Stimulated activated CD4-positive, alpha-beta T cell treated with anti-CD3 and anti-CD28 coated beads, Interleukin-4, amount 100 ng/mL, for 48 hours (primary cell): ENCODE measurements at regions not wholly inside any gene's neighbourhood (a gene's known extent, or its start where the extent isn't known, plus 50 kb on each side); places are given as distances from the start of the nearest gene placed in this dataset.
"Not testable (repeated sequence)": the region's sequence is repeated elsewhere in the genome, so short reads cannot be mapped to it uniquely, and the experiment has no call there.

ENCODE experiments used
- DNase-seq, 2 donors: peaks; one replicate each; pipeline ENCODE4 v3.0.0-alpha.2; 2020; ENCODE audit warnings: low read depth in 2 of 2

DNA sequence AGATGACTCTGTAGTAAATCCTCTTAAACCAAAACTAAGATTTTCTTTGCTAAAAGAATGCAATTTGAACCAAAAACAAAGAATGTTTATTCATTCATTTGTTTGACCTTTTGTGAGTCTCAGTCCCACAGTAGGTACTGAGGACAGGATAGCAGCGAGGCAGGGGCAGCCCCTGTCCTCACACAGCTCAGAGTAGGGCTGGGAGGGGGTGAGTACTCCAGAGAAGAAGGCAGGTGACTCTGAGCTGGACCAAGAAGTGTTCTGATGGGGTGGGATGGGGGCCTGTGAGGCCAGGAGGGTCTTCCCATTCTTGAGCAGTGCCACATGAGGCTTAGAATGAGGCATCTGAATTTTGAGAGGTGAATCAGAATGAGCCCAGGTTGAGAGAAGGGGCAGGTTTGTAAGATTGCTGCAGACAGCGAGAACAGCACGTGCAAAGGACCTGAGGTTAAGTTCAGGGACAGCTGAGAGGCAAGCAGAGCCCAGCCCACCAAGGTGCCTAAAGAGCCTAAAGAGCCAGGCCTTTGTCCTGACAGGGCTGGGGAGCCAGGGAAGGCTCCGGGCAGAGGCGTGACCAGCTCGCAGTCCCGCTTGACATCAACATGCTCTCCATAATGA lies 56.9 kb upstream of the CHST15 start:
- DNase-seq = no peak

DNA sequence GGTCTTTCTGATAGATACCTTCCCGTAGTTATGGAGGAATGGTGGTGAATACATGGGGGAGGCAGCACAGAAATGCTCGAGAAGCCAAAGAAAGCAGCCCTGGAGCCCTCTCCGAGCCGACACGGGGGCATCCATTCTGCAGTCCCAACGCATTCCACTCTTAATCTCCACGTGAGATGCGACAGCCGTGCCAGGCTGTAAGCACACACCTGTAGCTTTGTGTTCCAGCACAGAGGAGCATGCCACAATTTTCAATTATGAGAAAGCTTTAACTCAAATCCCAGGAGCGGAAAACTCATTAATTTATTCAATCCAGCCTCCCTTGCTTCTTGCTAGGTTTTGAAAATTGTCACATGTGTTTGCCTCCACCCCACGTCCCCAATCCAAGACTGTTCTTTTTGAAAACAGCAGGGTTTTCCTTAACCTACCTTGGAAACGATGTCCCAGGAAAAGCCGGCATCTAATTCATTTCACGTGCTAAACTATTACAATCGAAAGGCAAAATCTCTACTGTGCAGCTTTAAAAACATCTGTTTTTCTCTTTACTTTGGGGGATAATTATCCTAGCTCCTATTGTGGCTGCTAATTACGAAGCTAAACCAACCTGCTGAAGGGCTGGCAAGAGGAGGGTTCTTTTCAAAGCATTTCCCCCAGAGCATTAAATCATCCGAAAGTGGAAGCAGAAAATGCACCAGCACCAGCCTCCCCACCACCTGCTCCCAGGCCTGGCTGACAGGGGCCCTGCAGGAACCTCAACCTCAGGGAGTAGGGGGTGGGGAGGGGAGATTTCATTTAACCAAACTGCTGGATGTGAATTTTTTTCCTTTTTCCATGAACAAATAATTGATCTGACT lies 56.0 kb upstream of the CHST15 start:
- DNase-seq = no peak

DNA sequence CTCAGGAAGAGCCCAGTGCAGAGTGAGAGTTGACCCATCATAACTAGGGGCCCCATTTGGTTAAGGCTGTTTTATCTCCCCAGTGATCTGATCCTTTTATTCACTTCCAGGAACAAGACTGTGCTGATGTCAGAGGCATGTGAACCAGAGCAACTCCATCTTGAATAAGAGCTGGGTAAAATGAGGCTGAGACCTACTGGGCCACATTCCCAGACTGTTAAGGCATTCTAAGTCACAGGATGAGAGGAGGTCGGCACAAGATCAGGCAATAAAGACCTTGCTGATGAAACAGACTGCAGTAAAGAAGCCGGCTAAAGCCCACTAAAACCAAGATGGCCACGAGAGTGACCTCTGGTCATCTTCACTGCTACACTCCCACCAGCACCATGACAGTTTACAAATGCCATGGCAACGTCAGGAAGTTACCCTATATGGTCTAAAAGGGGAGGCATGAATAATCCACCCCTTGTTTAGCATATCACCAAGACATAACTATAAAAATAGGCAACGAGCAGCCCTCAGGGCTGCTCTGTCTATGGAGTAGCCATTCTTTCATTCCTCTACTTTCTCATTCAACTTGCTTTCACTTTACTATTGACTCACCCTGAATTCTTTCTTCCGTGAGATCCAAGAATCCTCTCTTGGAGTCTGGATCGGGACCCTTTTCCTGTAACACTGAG lies 55.3 kb upstream of the CHST15 start:
- not testable (repeated sequence) for DNase-seq

DNA sequence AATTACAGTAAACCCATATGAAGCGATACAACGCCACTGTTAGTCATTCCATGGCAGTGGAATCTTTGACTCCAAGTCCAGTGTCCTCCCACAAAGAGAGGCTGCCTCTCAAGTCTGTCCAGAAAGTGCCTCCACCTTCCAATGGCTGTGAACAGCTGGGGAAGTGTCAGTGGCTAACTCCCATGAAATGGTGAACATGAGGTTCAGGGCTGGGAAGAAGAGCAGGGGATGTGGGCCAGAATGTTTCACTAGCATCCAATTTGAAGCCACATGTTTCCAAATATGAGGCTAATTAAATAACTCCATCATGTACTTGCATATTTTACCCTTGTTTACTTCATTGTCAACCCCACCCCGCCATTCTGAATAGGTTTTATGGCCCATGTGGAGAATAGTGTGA lies 53.1 kb upstream of the CHST15 start:
- DNase-seq = no peak

DNA sequence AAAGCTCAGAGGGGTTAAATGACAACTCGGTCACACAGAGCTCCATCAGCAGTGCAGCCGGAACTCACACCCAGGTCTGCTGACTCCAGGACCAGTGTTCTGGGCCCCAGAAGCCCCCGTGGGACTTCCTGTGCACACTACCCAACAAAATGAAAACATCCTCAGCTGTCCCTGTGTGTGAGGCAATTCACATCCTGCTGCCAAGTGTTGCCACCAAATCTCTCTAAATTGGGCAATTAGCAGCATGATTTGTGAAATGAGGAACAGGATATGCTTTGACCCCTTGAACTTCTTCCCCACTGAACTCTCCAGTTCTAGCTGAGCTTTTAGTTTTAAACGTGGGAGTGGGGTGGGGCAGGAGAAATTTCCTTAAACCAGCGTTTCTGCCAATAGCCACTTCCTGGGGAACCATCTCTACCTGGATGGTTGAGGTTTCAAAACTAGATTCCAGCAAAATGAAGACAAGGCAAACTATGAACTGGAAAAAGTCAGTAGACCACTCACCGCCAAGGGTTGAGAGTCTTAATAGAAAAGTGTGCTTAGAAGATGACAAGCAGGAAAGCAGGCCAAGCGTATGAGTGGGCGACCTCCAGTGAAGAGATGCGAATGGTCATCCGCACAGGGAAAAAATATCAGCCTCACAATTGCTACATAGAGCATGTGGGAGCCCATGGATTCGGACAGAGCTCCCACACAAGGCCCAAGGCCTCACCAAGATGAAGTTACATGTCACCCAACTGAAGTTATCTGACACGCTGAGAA lies 51.9 kb upstream of the CHST15 start:
- DNase-seq = no peak

DNA sequence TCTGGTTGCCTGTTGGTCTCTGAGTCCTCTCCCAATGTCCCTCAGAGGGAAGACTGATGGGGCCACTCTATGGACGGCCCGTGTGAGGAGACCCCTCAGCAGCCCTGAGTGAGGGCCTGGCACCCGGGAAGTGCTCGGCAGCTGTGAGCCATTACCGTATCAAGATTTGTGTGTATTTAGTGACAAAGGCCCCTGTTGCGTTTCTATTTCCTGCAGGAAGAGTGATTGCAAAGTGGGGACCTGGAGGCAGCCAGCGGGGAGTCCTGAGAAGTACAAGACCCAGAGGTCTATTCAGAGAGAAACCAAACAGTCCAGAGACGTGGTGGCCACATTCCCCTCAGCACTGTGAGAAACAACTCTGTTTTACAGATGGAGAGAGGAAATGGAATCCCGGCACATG lies 51.1 kb upstream of the CHST15 start:
- no peak for DNase-seq

DNA sequence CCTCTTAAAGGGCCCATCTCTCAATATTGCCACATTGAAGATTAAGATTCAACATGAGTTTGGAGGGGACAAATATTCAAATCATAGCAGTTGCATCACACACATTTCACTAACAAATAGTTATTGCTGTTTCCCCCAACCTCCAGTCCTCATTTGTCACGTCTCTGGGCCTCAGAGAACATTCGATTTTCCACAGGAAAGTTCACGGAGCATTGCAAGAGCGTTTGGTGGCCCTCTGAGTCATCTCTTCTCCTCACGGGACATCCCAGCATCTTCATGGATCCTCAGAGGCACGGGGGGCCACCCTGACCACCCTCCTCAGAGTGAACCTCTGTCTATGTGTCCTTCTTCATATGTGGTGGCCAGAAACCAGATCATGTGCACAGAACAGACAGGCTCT lies 50.3 kb upstream of the CHST15 start:
- DNase-seq = no peak
